ENCODE measurements at regions not wholly inside any gene's neighbourhood (a gene's known extent, or its start where the extent isn't known, plus 50 kb on each side); places are given as distances from the start of the nearest gene placed in this dataset.

DNA sequence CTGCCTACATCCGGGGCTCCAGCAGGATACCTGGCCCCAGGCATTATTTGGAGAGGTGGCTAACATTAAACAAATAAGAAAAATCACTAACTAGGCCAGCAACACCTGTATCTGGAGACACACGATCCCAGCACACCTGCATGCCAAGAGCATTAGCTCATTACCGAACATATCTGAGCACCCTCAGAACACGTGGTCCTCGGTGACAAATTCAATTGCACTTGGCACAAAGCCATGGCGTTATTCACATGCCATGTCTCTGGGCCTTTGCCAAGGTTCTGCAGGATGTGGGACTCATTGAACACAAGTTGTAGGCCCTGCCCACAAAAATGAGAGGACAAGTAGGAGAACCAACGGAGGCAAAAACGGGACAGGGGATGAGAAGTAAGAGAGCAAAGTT lies 552.3 kb downstream of the TOX3 start:
- Histone ChIP-seq H3K36me3 (no peaks in the 10 kb centered on the region), H3K27ac (no peak overlapping the region), H3K4me3 (no peak overlapping the region), H3K9me3 (no peaks in the 10 kb centered on the region), H3K27me3 (no peaks in the 10 kb centered on the region), H3K4me1 (no peaks in the 10 kb centered on the region)
- WGBS, 2 donors (ENCODE audit: low coverage in 1 of 2), result 35 to 44% methylated on average over 5 to 8 of the region's 8 CpGs
- in situ Hi-C loops (cut with MboI; ENCODE audit: low pct_ligation_motif_present in 1 of 4, low pct_unique_long_range_greater_than_20kb in 1 of 4, low sequenced_read_pairs in 3 of 4) (no loop called here), intact Hi-C loops (cut with DNase I; ENCODE audit: low total_unique reads) (no loop called here)
- TF ChIP-seq POLR2AphosphoS5 (IDR thresholded peaks at IDR 0.05) (peak in 1 of 3 donors; percentile 29), POLR2A (IDR thresholded peaks at IDR 0.05) (no peak)
- DNase-seq, result peak; percentile 61

DNA sequence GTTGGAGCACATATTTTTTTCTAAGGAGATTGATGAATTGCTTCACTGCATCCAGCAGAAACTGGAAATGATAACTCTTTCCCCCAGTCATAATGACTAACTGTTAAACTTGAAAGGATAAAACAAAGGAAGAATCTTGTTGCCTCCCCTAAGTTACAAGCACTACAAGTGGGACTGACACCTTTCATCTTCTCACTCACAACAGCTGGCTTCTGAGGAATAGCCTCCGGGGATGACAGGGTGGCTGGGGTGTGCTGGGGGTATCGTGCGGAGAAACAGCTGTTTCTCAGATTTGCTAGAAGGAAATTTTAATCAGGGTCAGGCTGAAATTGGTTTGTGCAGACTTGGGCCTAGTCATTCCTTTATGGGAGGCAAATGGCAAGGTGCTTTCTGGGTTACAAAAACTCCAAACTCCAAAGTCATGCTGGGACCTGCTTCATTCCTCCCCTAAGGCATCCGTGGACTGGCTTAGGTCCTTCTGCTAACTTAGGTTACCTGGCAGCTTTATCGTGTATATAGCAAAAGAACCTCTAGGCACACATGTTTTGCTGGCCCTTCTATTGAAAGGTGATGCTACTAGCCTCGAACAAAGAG lies 557.2 kb downstream of the TOX3 start:
- no peak for DNase-seq
- H3K36me3 ChIP-seq, result no peaks in the 10 kb centered on the region
- no peak for TF ChIP-seq POLR2AphosphoS5 (IDR thresholded peaks at IDR 0.05)
- no peak for TF ChIP-seq CTCF (IDR thresholded peaks at IDR 0.05)
- TF ChIP-seq EP300 (IDR thresholded peaks at IDR 0.05; ENCODE audit: low read depth), result no peak
- no peak for TF ChIP-seq POLR2A (IDR thresholded peaks at IDR 0.05)
- intact Hi-C loops (cut with DNase I; ENCODE audit: low total_unique reads) (no loop called here), in situ Hi-C loops (cut with MboI; ENCODE audit: low pct_ligation_motif_present in 1 of 4, low pct_unique_long_range_greater_than_20kb in 1 of 4, low sequenced_read_pairs in 3 of 4) (no loop called here)
- H3K4me3 ChIP-seq, result no peak overlapping the region
- no peaks in the 10 kb centered on the region for H3K4me1 ChIP-seq
- no peak overlapping the region for H3K27ac ChIP-seq
- no peaks in the 10 kb centered on the region for H3K27me3 ChIP-seq
- H3K9me3 ChIP-seq, result no peaks in the 10 kb centered on the region
- WGBS, 2 donors (ENCODE audit: low coverage in 1 of 2), result 69 to 70% methylated on average over 5 to 6 of the region's 6 CpGs

DNA sequence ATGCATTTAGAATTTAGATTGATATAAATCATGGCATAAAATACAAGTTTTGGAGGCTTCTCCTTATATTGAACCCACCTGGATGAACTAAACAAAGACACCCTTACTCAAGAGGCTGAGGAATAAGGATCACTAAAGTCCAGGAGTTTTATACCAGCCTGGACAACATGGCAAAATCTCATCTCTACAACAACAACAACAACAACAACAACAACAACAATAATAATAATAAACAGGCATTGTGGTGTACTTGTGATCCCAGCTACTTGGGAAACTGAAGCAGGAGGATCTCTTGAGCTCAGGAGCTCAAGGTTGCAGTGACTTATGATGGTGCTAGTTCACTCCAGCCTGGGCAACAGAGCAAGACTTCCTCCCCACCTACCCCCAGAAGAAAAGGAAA lies 558.0 kb downstream of the TOX3 start:
- Histone ChIP-seq H3K36me3 (no peaks in the 10 kb centered on the region), H3K4me1 (no peaks in the 10 kb centered on the region), H3K27me3 (no peaks in the 10 kb centered on the region), H3K4me3 (no peak overlapping the region), H3K27ac (no peak overlapping the region), H3K9me3 (no peaks in the 10 kb centered on the region)
- TF ChIP-seq CTCF (IDR thresholded peaks at IDR 0.05), result no peak
- TF ChIP-seq POLR2AphosphoS5 (IDR thresholded peaks at IDR 0.05), result no peak
- no peak for TF ChIP-seq EP300 (IDR thresholded peaks at IDR 0.05; ENCODE audit: low read depth)
- TF ChIP-seq POLR2A (IDR thresholded peaks at IDR 0.05), result no peak
- intact Hi-C loops (cut with DNase I; ENCODE audit: low total_unique reads), result no loop called here
- no peak for DNase-seq
- in situ Hi-C loops (cut with MboI; ENCODE audit: low pct_ligation_motif_present in 1 of 4, low pct_unique_long_range_greater_than_20kb in 1 of 4, low sequenced_read_pairs in 3 of 4), result no loop called here

DNA sequence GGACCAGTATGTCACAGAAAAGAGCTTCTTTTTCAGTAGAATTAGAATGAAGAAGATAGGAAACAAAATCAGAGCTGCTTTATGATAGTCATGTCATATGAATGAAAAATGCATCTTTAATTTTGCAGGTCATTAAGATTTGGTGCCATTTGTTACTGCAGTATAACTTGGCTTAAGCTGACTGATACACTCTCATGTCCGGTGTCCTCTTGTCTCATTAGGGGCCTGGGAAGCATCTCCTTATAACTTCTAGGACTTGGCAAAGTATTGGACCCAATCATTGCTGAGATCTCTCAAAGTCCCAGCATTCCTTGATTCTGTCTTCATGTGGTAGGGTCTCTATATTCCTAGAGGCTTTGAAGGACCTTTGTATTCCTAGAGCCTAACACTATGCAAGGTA lies 559.4 kb downstream of the TOX3 start:
- DNase-seq, result no peak
- in situ Hi-C loops (cut with MboI; ENCODE audit: low pct_ligation_motif_present in 1 of 4, low pct_unique_long_range_greater_than_20kb in 1 of 4, low sequenced_read_pairs in 3 of 4) (no loop called here), intact Hi-C loops (cut with DNase I; ENCODE audit: low total_unique reads) (no loop called here)
- Histone ChIP-seq H3K9me3 (no peaks in the 10 kb centered on the region), H3K4me1 (no peaks in the 10 kb centered on the region), H3K27me3 (no peaks in the 10 kb centered on the region), H3K27ac (no peak overlapping the region), H3K36me3 (no peaks in the 10 kb centered on the region), H3K4me3 (no peak overlapping the region)
- TF ChIP-seq POLR2A (IDR thresholded peaks at IDR 0.05), result no peak
- TF ChIP-seq EP300 (IDR thresholded peaks at IDR 0.05; ENCODE audit: low read depth), result no peak
- TF ChIP-seq POLR2AphosphoS5 (IDR thresholded peaks at IDR 0.05), result no peak
- TF ChIP-seq CTCF (IDR thresholded peaks at IDR 0.05), result no peak
- WGBS, 2 donors (ENCODE audit: low coverage in 1 of 2), result 77% methylated on average over 1 of the region's 1 CpG; no CpG with 5 or more reads in 1 of the 2 donors

GRCh38 chr16:51986717-51987116 lies 560.2 kb downstream of the TOX3 start:
- TF ChIP-seq POLR2A (IDR thresholded peaks at IDR 0.05) (no peak), POLR2AphosphoS5 (IDR thresholded peaks at IDR 0.05) (no peak), CTCF (IDR thresholded peaks at IDR 0.05) (no peak), EP300 (IDR thresholded peaks at IDR 0.05; ENCODE audit: low read depth) (no peak)
- H3K9me3 ChIP-seq, result no peaks in the 10 kb centered on the region
- no peak for DNase-seq
- in situ Hi-C loops (cut with MboI; ENCODE audit: low pct_ligation_motif_present in 1 of 4, low pct_unique_long_range_greater_than_20kb in 1 of 4, low sequenced_read_pairs in 3 of 4), result no loop called here
- H3K4me3 ChIP-seq, result no peak overlapping the region
- H3K4me1 ChIP-seq, result no peaks in the 10 kb centered on the region
- 48 to 57% methylated on average over 1 to 2 of the region's 2 CpGs for WGBS, 2 donors (ENCODE audit: low coverage in 1 of 2)
- no peaks in the 10 kb centered on the region for H3K27me3 ChIP-seq
- no peaks in the 10 kb centered on the region for H3K36me3 ChIP-seq
- intact Hi-C loops (cut with DNase I; ENCODE audit: low total_unique reads), result no loop called here
- no peak overlapping the region for H3K27ac ChIP-seq

Measured in transverse colon (tissue), 4 donors.